Fibroblast of skin of abdomen (primary cell): ENCODE measurements at regions not wholly inside any gene's neighbourhood (a gene's known extent, or its start where the extent isn't known, plus 50 kb on each side); places are given as distances from the start of the nearest gene placed in this dataset.

Experiments used
- DNase-seq: peaks from one replicate; pipeline ENCODE4 v3.0.0-alpha.2; 2013

DNA sequence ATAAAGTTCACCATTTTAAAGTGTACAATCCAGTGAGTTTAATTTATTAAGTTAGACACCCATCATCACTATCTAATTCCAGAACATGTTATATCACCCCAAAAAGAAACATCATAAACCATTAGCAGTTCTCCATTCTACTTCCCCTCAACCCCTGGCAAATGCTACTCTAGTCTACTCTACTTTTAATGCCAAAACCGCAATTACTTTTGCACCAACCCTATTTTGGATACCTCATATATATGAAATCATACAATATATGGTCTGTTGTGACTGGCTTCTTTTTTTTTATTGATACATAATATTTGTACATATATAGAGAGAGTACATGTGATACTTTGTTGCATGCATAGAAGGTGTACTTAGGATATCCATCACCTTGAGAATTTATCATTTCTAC, 190.5 kb upstream of the RARB start:
- no peak for DNase-seq

DNA sequence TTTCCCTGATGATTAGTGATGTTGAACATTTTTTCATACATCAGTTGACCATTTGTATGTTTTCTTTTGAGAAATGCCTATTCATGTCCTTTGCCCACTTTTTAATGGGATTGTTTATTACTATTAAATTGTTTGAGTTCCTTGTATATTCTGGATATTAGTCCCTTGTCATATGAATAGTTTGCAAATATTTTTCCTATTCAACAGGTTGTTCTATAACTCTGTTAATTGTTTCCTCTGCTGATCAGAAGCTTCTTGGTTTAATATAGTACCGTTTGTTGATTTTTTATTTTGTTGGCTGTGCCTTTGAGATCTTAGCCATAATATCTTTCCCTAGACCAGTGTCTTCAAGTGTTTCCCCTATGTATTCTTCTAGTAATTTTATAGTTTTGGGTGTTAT, 189.0 kb upstream of the RARB start:
- DNase-seq: no peak

DNA sequence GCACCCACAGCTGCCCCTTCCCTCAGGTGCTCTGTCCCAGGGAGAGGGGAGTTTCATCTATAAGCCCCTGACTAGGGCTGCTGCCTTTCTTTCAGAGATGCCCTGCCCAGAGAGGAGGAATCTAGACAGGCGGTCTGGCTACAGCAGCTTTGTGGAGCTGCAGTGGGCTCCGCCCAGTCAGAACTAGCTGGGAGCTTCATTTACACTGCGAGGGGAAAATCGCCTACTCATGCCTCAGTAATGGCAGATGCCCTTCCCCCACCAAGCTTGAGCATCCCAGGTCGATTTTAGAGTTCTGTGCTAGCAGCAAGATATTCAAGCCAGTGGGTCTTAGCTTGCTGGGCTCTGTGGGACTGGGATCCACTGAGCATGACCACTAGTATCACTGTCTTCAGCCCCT, 181.2 kb upstream of the RARB start:
- no peak for DNase-seq

- no peak for DNase-seq
Observed at GRCh38 chr3:25252291-25252690, 175.8 kb upstream of the RARB start.

GRCh38 chr3:25257026-25257425, 171.0 kb upstream of the RARB start:
- DNase-seq: peak; percentile 90

GRCh38 chr3:25259871-25260270, 168.2 kb upstream of the RARB start:
- DNase-seq: no peak

- no peak for DNase-seq
Observed at GRCh38 chr3:25262322-25262721, 165.7 kb upstream of the RARB start.

GRCh38 chr3:25265284-25265683, 162.8 kb upstream of the RARB start:
- DNase-seq: no peak

DNA sequence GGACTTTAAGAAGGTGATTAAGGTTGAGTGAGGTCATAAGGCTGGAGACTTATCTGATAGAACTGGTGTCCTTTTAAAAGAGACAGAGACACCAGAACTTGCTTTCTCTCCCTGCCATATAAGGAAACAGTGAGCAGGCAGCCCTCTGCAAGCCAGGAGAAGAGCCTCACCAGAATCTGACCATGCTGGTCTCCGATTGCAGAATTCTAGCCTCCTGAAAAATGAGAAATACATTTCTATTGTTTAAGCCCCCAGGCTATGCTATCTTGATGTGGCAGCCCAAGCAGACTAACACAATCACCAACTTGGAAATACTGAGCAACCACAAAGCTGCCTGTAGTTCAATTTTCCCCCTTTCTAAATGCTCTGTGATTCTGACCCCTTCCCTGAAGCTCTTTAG, 161.4 kb upstream of the RARB start:
- no peak for DNase-seq

- no peak for DNase-seq
Observed at GRCh38 chr3:25272090-25272489, 156.0 kb upstream of the RARB start.

GRCh38 chr3:25273582-25274171, 154.4 kb upstream of the RARB start:
- no peak for DNase-seq

- DNase-seq: no peak
Observed at GRCh38 chr3:25277503-25277902, 150.6 kb upstream of the RARB start.

- DNase-seq: no peak
Observed at GRCh38 chr3:25281041-25281731, 146.9 kb upstream of the RARB start.

GRCh38 chr3:25281732-25282126, 146.3 kb upstream of the RARB start:
- no peak for DNase-seq

- DNase-seq: no peak
Observed at GRCh38 chr3:25283613-25284012, 144.4 kb upstream of the RARB start.

GRCh38 chr3:25284249-25284648, 143.8 kb upstream of the RARB start:
- no peak for DNase-seq

- peak; percentile 7 for DNase-seq
Observed at GRCh38 chr3:25287291-25287884, 140.7 kb upstream of the RARB start.

DNA sequence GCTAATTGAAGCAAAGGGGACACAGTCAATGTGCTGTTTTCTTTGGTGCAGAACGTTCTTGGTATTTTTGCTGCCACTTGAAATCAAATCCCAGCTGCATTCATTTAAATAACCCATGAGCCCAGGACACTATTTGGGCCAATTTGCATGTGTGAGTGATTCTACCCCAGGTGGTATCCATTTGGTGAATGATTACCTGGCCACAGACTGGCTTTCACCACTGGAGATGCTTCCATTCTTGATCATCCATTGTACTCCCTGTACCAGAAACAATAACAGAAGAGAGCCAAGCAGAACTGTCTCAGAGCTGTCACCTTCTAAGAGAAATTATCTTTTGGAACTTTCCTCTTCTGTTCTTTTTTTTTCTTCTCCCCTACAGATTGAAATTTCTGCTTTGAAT, 139.7 kb upstream of the RARB start:
- no peak for DNase-seq

GRCh38 chr3:25289156-25289555, 138.9 kb upstream of the RARB start:
- DNase-seq: no peak

DNA sequence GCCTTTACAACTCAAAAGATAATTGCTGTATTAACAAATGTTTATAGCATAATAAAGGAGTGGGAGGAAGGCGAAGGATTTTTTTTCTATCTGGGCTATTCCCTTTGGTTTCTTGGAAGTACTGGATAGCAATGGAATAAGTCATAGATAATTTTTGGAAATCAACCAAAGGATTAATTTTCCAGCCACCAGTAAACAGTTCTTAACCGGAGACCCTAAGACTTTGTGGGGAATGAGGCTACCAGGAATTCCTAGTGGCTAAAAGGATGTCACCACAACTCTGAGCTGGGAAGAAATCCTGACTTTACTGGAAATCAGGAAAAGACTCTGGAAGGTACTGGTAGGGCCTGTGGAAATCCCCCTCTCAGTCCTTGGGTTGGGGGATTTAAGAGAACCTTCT, 138.4 kb upstream of the RARB start:
- peak; percentile 13 for DNase-seq

- DNase-seq: peak; percentile 7
Observed at GRCh38 chr3:25291481-25291905, 136.6 kb upstream of the RARB start.

GRCh38 chr3:25292036-25292435, 136.0 kb upstream of the RARB start:
- no peak for DNase-seq

- DNase-seq: no peak
Observed at GRCh38 chr3:25292595-25292994, 135.5 kb upstream of the RARB start.

DNA sequence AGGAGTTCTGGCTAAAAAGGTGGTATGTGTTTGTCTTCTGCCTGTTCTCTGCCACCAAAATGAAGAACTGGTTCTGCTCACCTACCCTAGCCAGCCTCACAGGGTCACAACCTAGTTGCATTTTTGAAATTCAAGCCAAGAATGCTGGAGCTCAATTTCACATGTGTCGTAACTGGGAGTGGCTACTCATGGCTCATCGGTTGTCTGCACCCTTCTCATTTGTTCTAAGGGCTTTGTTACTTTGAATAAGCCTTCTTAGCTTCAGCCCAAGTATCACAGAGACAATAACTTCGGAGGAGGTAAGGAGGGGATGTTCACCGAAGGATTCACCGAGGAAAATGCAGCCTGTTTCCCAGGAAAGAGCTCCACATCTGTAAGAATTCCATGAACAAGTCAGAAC, 134.3 kb upstream of the RARB start:
- peak; percentile 8 for DNase-seq
